H9 (cell line): ENCODE measurements at regions not wholly inside any gene's neighbourhood (a gene's known extent, or its start where the extent isn't known, plus 50 kb on each side); places are given as distances from the start of the nearest gene placed in this dataset.

Experiments
- DNase-seq: peaks from one replicate; pipeline ENCODE4 v3.0.0-alpha.2; 2017
- H2AFZ ChIP-seq: one replicate; pipeline ENCODE4 v1.6.1; 2013; ENCODE audit warnings: mild to moderate bottlenecking, low read length, control low read depth, moderate library complexity
- H2AK5ac ChIP-seq: 2 replicates; pipeline ENCODE4 v1.6.1; 2013; ENCODE audit warnings: low read length, control low read depth, mixed read lengths; ENCODE audit not compliant: insufficient read length
- H2BK120ac ChIP-seq: one replicate; pipeline ENCODE4 v1.6.1; 2013; ENCODE audit warnings: low read depth, mild to moderate bottlenecking, low read length, control low read depth, inconsistent platforms; ENCODE audit not compliant: poor library complexity, severe bottlenecking
- H2BK12ac ChIP-seq: 2 replicates; pipeline ENCODE4 v1.6.1; 2013; ENCODE audit warnings: low read length, control low read depth, mixed read lengths, low read depth; ENCODE audit not compliant: insufficient read length
- H2BK15ac ChIP-seq: 2 replicates; pipeline ENCODE4 v1.6.1; 2013; ENCODE audit warnings: low read depth, low read length, control low read depth
- H2BK20ac ChIP-seq: one replicate; pipeline ENCODE4 v1.6.1; 2013; ENCODE audit warnings: low read depth, mild to moderate bottlenecking, low read length, control low read depth, inconsistent platforms; ENCODE audit not compliant: poor library complexity, severe bottlenecking
- H2BK5ac ChIP-seq: 2 replicates; pipeline ENCODE4 v1.6.1; 2013; ENCODE audit warnings: low read length, control low read depth, mixed read lengths; ENCODE audit not compliant: insufficient read length
- H3K14ac ChIP-seq: 2 replicates; pipeline ENCODE4 v1.6.1; 2013; ENCODE audit warnings: low read length, control low read depth; ENCODE audit not compliant: insufficient read depth
- H3K18ac ChIP-seq: 2 replicates; pipeline ENCODE4 v1.6.1; 2013; ENCODE audit warnings: low read depth, mild to moderate bottlenecking, mixed read lengths, low read length, control low read depth; ENCODE audit not compliant: insufficient read length
- H3K23ac ChIP-seq: 2 replicates; pipeline ENCODE4 v1.6.1; 2013; ENCODE audit warnings: low read length, control low read depth, mixed read lengths, low read depth; ENCODE audit not compliant: insufficient read length
- H3K23me2 ChIP-seq: 2 replicates; pipeline ENCODE4 v1.6.1; 2013; ENCODE audit warnings: low read depth, mild to moderate bottlenecking, mixed read lengths, low read length, control low read depth; ENCODE audit not compliant: insufficient read length, poor library complexity, severe bottlenecking
- H3K27ac ChIP-seq: 2 replicates; pipeline ENCODE4 v1.5.1; 2013; ENCODE audit warnings: low read length, control low read depth, mixed read lengths, low read depth; ENCODE audit not compliant: insufficient read length
- H3K27me3 ChIP-seq: 2 replicates; pipeline ENCODE4 v1.6.1; 2013; ENCODE audit warnings: low read length, control low read depth, inconsistent platforms; ENCODE audit not compliant: insufficient read depth
- H3K4ac ChIP-seq: 2 replicates; pipeline ENCODE4 v1.6.1; 2013; ENCODE audit warnings: low read depth, mild to moderate bottlenecking, control low read depth, inconsistent platforms, low read length, moderate library complexity
- H3K4me1 ChIP-seq: 2 replicates; pipeline ENCODE4 v1.6.1; 2013; ENCODE audit warnings: low read length, control low read depth, inconsistent platforms; ENCODE audit not compliant: insufficient read depth
- H3K4me2 ChIP-seq: 2 replicates; pipeline ENCODE4 v1.6.1; 2013; ENCODE audit warnings: low read length, control low read depth, mixed read lengths; ENCODE audit not compliant: insufficient read length, insufficient read depth
- H3K56ac ChIP-seq: 2 replicates; pipeline ENCODE4 v1.6.1; 2013; ENCODE audit warnings: low read depth, mild to moderate bottlenecking, mixed read lengths, low read length, control low read depth; ENCODE audit not compliant: insufficient read length
- H3K79me1 ChIP-seq: 2 replicates; pipeline ENCODE4 v1.6.1; 2013; ENCODE audit warnings: low read depth, mild to moderate bottlenecking, moderate library complexity, low read length, control low read depth, inconsistent platforms; ENCODE audit not compliant: insufficient read depth, poor library complexity, severe bottlenecking
- H3K79me2 ChIP-seq: 2 replicates; pipeline ENCODE4 v1.6.1; 2013; ENCODE audit warnings: low read length, control low read depth, inconsistent platforms; ENCODE audit not compliant: insufficient read depth
- H3K9ac ChIP-seq: 2 replicates; pipeline ENCODE4 v1.6.1; 2013; ENCODE audit warnings: low read length, control low read depth, mixed read lengths; ENCODE audit not compliant: insufficient read length; ENCODE audit errors: extremely low read depth
- H3K9me3 ChIP-seq: one replicate; pipeline ENCODE4 v1.6.1; 2013; ENCODE audit warnings: low read depth, low read length, inconsistent platforms; ENCODE audit not compliant: control insufficient read depth
- H3T11ph ChIP-seq: one replicate; pipeline ENCODE4 v1.6.1; 2013; ENCODE audit warnings: mild to moderate bottlenecking, low read length, control low read depth, inconsistent platforms
- H4K20me1 ChIP-seq: one replicate; pipeline ENCODE4 v1.6.1; 2013; ENCODE audit not compliant: control insufficient read depth, insufficient read length, insufficient read depth
- H4K5ac ChIP-seq: 2 replicates; pipeline ENCODE4 v1.6.1; 2013; ENCODE audit warnings: low read depth, mild to moderate bottlenecking, mixed read lengths, low read length, control low read depth; ENCODE audit not compliant: insufficient read length
- H4K8ac ChIP-seq: replicated peaks from 2 replicates; pipeline ENCODE4 v1.6.1; 2013; ENCODE audit warnings: low read length, control low read depth, mixed read lengths, low read depth; ENCODE audit not compliant: insufficient read length
- H4K91ac ChIP-seq: 2 replicates; pipeline ENCODE4 v1.6.1; 2013; ENCODE audit warnings: low read depth, mild to moderate bottlenecking, moderate library complexity, mixed read lengths, low read length, control low read depth; ENCODE audit not compliant: insufficient read length
- H3K27ac Mint-ChIP-seq, 3 experiments: 2 replicates in 2 of 3; 3 replicates in 1 of 3; pipeline ENCODE4 v1.8.0; 2020 to 2021; ENCODE audit warnings: mixed read lengths in 3 of 3, mild to moderate bottlenecking in 1 of 3, moderate library complexity in 1 of 3
- H3K27me3 Mint-ChIP-seq: 2 replicates; pipeline ENCODE4 v1.8.0; 2021; ENCODE audit warnings: low read depth, mild to moderate bottlenecking, moderate library complexity, mixed read lengths
- H3K36me3 Mint-ChIP-seq, 3 experiments: 2 replicates in 2 of 3; 3 replicates in 1 of 3; pipeline ENCODE4 v1.8.0; 2020 to 2021; ENCODE audit warnings: low read depth in 3 of 3, mixed read lengths in 3 of 3; ENCODE audit not compliant: insufficient read depth in 1 of 3
- H3K4me1 Mint-ChIP-seq, 2 experiments: 2 replicates each; pipeline ENCODE4 v1.8.0; 2020; ENCODE audit warnings: mixed read lengths in 2 of 2
- H3K4me3 Mint-ChIP-seq, 2 experiments: 2 replicates in 1 of 2; 3 replicates in 1 of 2; pipeline ENCODE4 v1.8.0; 2020 to 2021; ENCODE audit warnings: mild to moderate bottlenecking in 2 of 2, mixed read lengths in 2 of 2, moderate library complexity in 1 of 2
- H3K9me3 Mint-ChIP-seq, 2 experiments: 2 replicates in 1 of 2; 3 replicates in 1 of 2; pipeline ENCODE4 v1.8.0; 2020; ENCODE audit warnings: mild to moderate bottlenecking in 2 of 2, mixed read lengths in 2 of 2, moderate library complexity in 1 of 2
- WGBS: extraction: QIAGEN DNeasy Blood & Tissue Kit; methylation state at CpG from one replicate; pipeline ENCODE4 v1.1.7; 2013; ENCODE audit warnings: missing lambda C conversion rate, low lambda C conversion rate, mixed read lengths; ENCODE audit not compliant: insufficient read length; ENCODE audit errors: extremely low coverage; 5-methylcytosine and 5-hydroxymethylcytosine counted together
- TF ChIP-seq, protein P1 (sequence below): fragments of 200-600 bp; sonication (generic); conservative IDR thresholded peaks from 3 replicates; pipeline ENCODE4 v1.8.0; 2021; ENCODE audit warnings: antibody characterized with exemption, mild to moderate bottlenecking

DNA sequence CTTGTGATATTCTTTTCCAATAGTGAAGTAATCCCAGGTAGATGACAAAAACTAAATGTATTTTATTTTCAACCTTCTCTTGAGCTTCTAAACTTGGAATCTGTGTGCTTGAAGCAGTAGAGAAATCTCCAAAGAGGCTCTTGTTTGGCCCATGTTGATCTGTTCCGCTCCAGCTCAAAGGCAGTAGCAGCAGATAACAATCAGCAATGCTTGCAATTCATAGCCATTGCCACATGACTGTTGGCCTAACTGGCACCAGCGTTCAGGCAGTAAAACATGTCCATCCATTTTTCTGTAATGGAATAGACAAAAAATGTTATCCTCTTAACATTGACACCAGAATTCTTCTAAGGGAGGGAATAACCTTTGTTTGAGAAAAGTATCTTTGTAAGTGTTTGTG lies 270.7 kb upstream of the MSX2 start:
- Histone ChIP-seq H3K79me2 (no peaks in the 10 kb centered on the region), H4K5ac (no peak overlapping the region), H3K9ac (no peak overlapping the region), H4K20me1 (no peaks in the 10 kb centered on the region), H3K14ac (no peak overlapping the region), H3K4me1 (no peaks in the 10 kb centered on the region), H3K4ac (no peak overlapping the region), H4K91ac (no peak overlapping the region), H3K9me3 (no peaks in the 10 kb centered on the region), H3T11ph (no peak overlapping the region), H2AFZ (no peak overlapping the region), H3K23ac (no peak overlapping the region), H3K4me2 (no peak overlapping the region), H3K23me2 (no peaks in the 10 kb centered on the region), H3K79me1 (no peaks in the 10 kb centered on the region), H3K56ac (no peak overlapping the region), H2AK5ac (no peak overlapping the region), H2BK120ac (no peak overlapping the region), H2BK15ac (no peak overlapping the region), H3K18ac (no peak overlapping the region), H3K27ac (no peak overlapping the region), H2BK5ac (no peak overlapping the region), H2BK12ac (no peak overlapping the region), H4K8ac (no peak overlapping the region), H2BK20ac (no peak overlapping the region), H3K27me3 (no peaks in the 10 kb centered on the region)
- TF ChIP-seq, protein P1, sequence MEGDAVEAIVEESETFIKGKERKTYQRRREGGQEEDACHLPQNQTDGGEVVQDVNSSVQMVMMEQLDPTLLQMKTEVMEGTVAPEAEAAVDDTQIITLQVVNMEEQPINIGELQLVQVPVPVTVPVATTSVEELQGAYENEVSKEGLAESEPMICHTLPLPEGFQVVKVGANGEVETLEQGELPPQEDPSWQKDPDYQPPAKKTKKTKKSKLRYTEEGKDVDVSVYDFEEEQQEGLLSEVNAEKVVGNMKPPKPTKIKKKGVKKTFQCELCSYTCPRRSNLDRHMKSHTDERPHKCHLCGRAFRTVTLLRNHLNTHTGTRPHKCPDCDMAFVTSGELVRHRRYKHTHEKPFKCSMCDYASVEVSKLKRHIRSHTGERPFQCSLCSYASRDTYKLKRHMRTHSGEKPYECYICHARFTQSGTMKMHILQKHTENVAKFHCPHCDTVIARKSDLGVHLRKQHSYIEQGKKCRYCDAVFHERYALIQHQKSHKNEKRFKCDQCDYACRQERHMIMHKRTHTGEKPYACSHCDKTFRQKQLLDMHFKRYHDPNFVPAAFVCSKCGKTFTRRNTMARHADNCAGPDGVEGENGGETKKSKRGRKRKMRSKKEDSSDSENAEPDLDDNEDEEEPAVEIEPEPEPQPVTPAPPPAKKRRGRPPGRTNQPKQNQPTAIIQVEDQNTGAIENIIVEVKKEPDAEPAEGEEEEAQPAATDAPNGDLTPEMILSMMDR, result no peak
- peaks cover 3 to 6% of the 10 kb centered on the region in 2 experiments for H3K4me1 Mint-ChIP-seq
- no peaks in the 10 kb centered on the region for H3K36me3 Mint-ChIP-seq
- no peak for DNase-seq
- no peak overlapping the region; a peak in 1 of 5 replicates for H3K4me3 Mint-ChIP-seq
- H3K27me3 Mint-ChIP-seq, result peaks cover 6% of the 10 kb centered on the region
- WGBS, result no CpG with 5 or more reads among the region's 2 CpGs
- peaks cover 3 to 6% of the 10 kb centered on the region in 2 experiments; a peak in 2 of 5 replicates for H3K9me3 Mint-ChIP-seq
- H3K27ac Mint-ChIP-seq, result no peak overlapping the region
